H1 (cell line): ENCODE measurements at regions not wholly inside any gene's neighbourhood (a gene's known extent, or its start where the extent isn't known, plus 50 kb on each side); places are given as distances from the start of the nearest gene placed in this dataset.

Experiments
- CTCF ChIA-PET: fragments of 300-600 bp; sonication (Branson Sonifier 250); formaldehyde crosslinking; loops from one replicate; lab custom pipeline; 2021; ENCODE audit not compliant: partially characterized antibody; lab: Charles Lee
- POLR2A ChIA-PET: fragments of 300-600 bp; sonication (Branson Sonifier 250); formaldehyde crosslinking; loops from one replicate; lab custom pipeline; 2021; ENCODE audit warnings: inconsistent platforms; ENCODE audit not compliant: partially characterized antibody; lab: Charles Lee
- DNase-seq, 2 experiments: peaks; one replicate each; pipeline versions ENCODE4 v3.0.0 to v3.0.0-alpha.2; 2010 to 2022; ENCODE audit warnings: low spot score in 2 of 2, low read depth in 1 of 2, mixed read lengths in 1 of 2
- FAIRE-seq: peaks from 2 replicates; lab custom pipeline; 2011; peaks lifted over from hg19 to GRCh38; lab: Jason Lieb, UNC
- H2AFZ ChIP-seq: 2 replicates; pipeline ENCODE4 v1.8.1; 2012; ENCODE audit warnings: low read length, inconsistent platforms
- H2AK5ac ChIP-seq: 2 replicates; pipeline ENCODE4 v1.6.1; 2013; ENCODE audit warnings: low read depth, low read length
- H2BK120ac ChIP-seq: replicated peaks from 2 replicates; pipeline ENCODE3; 2013; ENCODE audit warnings: low read depth, low read length, inconsistent platforms
- H2BK12ac ChIP-seq: 2 replicates; pipeline ENCODE4 v1.6.1; 2013; ENCODE audit warnings: low read depth, low read length
- H2BK15ac ChIP-seq: 2 replicates; pipeline ENCODE4 v1.6.1; 2013; ENCODE audit warnings: low read length
- H2BK20ac ChIP-seq: 2 replicates; pipeline ENCODE4 v1.6.1; 2013; ENCODE audit warnings: low read length
- H2BK5ac ChIP-seq: 2 replicates; pipeline ENCODE4 v1.6.1; 2013; ENCODE audit warnings: low read depth, low read length
- H3K14ac ChIP-seq: 2 replicates; pipeline ENCODE4 v1.6.1; 2013; ENCODE audit warnings: inconsistent platforms; ENCODE audit not compliant: insufficient read length
- H3K18ac ChIP-seq: 2 replicates; pipeline ENCODE4 v1.6.1; 2013; ENCODE audit warnings: low read length; ENCODE audit errors: extremely low read depth
- H3K23ac ChIP-seq: 2 replicates; pipeline ENCODE4 v1.6.1; 2013; ENCODE audit warnings: inconsistent platforms; ENCODE audit not compliant: insufficient read length
- H3K23me2 ChIP-seq: 2 replicates; pipeline ENCODE4 v1.6.1; 2013; ENCODE audit warnings: low read depth, low read length
- H3K27ac ChIP-seq: 2 replicates; pipeline ENCODE4 v1.6.1; 2011; ENCODE audit warnings: low read depth, low read length, inconsistent platforms
- H3K27me3 ChIP-seq, 4 experiments: replicated peaks in 1 of 4; 1 replicate in 1 of 4; 2 replicates in 3 of 4; pipeline versions ENCODE4 v1.6.1 to v1.8.1; 2011 to 2013; ENCODE audit warnings: low read length in 3 of 4, mild to moderate bottlenecking in 3 of 4, inconsistent platforms in 2 of 4, mixed read lengths in 2 of 4, moderate library complexity in 1 of 4; ENCODE audit not compliant: control insufficient read depth in 3 of 4, insufficient read depth in 3 of 4; ENCODE audit errors: extremely low read depth in 1 of 4
- H3K36me3 ChIP-seq, 4 experiments: 2 replicates each; pipeline versions ENCODE4 v1.6.1 to v1.8.1; 2011 to 2013; ENCODE audit warnings: mild to moderate bottlenecking in 4 of 4, low read length in 3 of 4, moderate library complexity in 2 of 4, control low read depth in 1 of 4, inconsistent platforms in 1 of 4; ENCODE audit not compliant: insufficient read depth in 4 of 4, control insufficient read depth in 2 of 4
- H3K4ac ChIP-seq: replicated peaks from 2 replicates; pipeline ENCODE3; 2013; ENCODE audit warnings: low read length, low read depth, mixed read lengths, inconsistent platforms; ENCODE audit not compliant: insufficient read length
- H3K4me1 ChIP-seq, 4 experiments: replicated peaks in 1 of 4; 1 replicate in 1 of 4; 2 replicates in 3 of 4; pipeline versions ENCODE4 v1.6.1 to v1.8.1; 2011 to 2013; ENCODE audit warnings: low read length in 3 of 4, inconsistent platforms in 2 of 4, mixed read lengths in 1 of 4; ENCODE audit not compliant: insufficient read depth in 4 of 4, control insufficient read depth in 3 of 4
- H3K4me2 ChIP-seq, 2 experiments: 2 replicates each; pipeline versions ENCODE4 v1.6.1 to v1.8.1; 2011 to 2013; ENCODE audit warnings: low read depth in 2 of 2, low read length in 2 of 2, control low read depth in 1 of 2, inconsistent platforms in 1 of 2, mild to moderate bottlenecking in 1 of 2; ENCODE audit not compliant: insufficient read depth in 1 of 2
- H3K4me3 ChIP-seq, 4 experiments: fragments of 200-600, 300-600 bp in 1 of 4; sonication (generic), shearing (Covaris generic), sonication (Bioruptor Twin) in 1 of 4; 2 replicates each; pipeline versions ENCODE4 v1.5.1 to v1.8.1; 2011 to 2016; ENCODE audit warnings: low read length in 4 of 4, low read depth in 3 of 4, control low read depth in 2 of 4, inconsistent platforms in 2 of 4, mild to moderate bottlenecking in 2 of 4, mixed read lengths in 1 of 4, moderate library complexity in 1 of 4; ENCODE audit not compliant: insufficient read depth in 2 of 4; ENCODE audit errors: extremely low read depth in 1 of 4
- H3K56ac ChIP-seq: replicated peaks from 2 replicates; pipeline ENCODE3; 2013; ENCODE audit warnings: low read depth, mild to moderate bottlenecking, mixed read lengths, low read length, inconsistent platforms; ENCODE audit not compliant: insufficient read length
- H3K79me1 ChIP-seq: 2 replicates; pipeline ENCODE4 v1.6.1; 2013; ENCODE audit warnings: low read depth, low read length, control low read depth
- H3K79me2 ChIP-seq, 2 experiments: 2 replicates each; pipeline versions ENCODE4 v1.6.1 to v1.8.1; 2012 to 2013; ENCODE audit warnings: low read length in 2 of 2, mild to moderate bottlenecking in 2 of 2, inconsistent platforms in 1 of 2; ENCODE audit not compliant: insufficient read depth in 2 of 2, control insufficient read depth in 1 of 2
- H3K9ac ChIP-seq, 4 experiments: replicated peaks in 1 of 4; 1 replicate in 1 of 4; 2 replicates in 3 of 4; pipeline versions ENCODE4 v1.6.1 to v1.8.1; 2011 to 2013; ENCODE audit warnings: low read depth in 3 of 4, low read length in 3 of 4, control low read depth in 2 of 4, mild to moderate bottlenecking in 2 of 4, moderate library complexity in 2 of 4, inconsistent platforms in 1 of 4; ENCODE audit errors: extremely low read depth in 1 of 4
- H3K9me3 ChIP-seq, 2 experiments: 2 replicates each; pipeline versions ENCODE4 v1.6.1 to v1.8.1; 2012 to 2013; ENCODE audit warnings: mild to moderate bottlenecking in 2 of 2, moderate library complexity in 2 of 2, control low read depth in 1 of 2, inconsistent platforms in 1 of 2, low read depth in 1 of 2, low read length in 1 of 2, mixed read lengths in 1 of 2; ENCODE audit not compliant: insufficient read depth in 2 of 2
- H4K20me1 ChIP-seq, 2 experiments: replicated peaks in 1 of 2; 2 replicates each; pipeline versions ENCODE3 to v1.8.1; 2011 to 2013; ENCODE audit warnings: inconsistent platforms in 2 of 2, low read length in 2 of 2, mild to moderate bottlenecking in 1 of 2; ENCODE audit not compliant: insufficient read depth in 2 of 2, control insufficient read depth in 1 of 2
- H4K5ac ChIP-seq: 2 replicates; pipeline ENCODE4 v1.6.1; 2013; ENCODE audit warnings: low read length, low read depth, mixed read lengths, inconsistent platforms; ENCODE audit not compliant: insufficient read length
- H4K8ac ChIP-seq: 2 replicates; pipeline ENCODE4 v1.8.0; 2013; ENCODE audit warnings: mild to moderate bottlenecking, moderate library complexity, low read length, inconsistent platforms; ENCODE audit not compliant: insufficient read depth; ENCODE audit errors: extremely low read depth
- H4K91ac ChIP-seq: replicated peaks from 2 replicates; pipeline ENCODE3; 2013; ENCODE audit warnings: low read length, mixed read lengths, inconsistent platforms; ENCODE audit not compliant: insufficient read length
- CBX8 ChIP-seq: fragments of 300-800, 300-1000 bp; sonication (generic); IDR thresholded peaks from 2 replicates; pipeline ENCODE4 v1.7.1; 2016; ENCODE audit warnings: low read depth, low read length, borderline replicate concordance
- KDM1A ChIP-seq: fragments of 200-600, 300-600 bp; sonication (generic); IDR thresholded peaks from 2 replicates; pipeline ENCODE4 v1.7.1; 2016; ENCODE audit warnings: mild to moderate bottlenecking, low read length, borderline replicate concordance
- MAFK ChIP-seq: IDR thresholded peaks from 2 replicates; pipeline ENCODE4 v1.6.1; 2012; ENCODE audit warnings: low read depth, mild to moderate bottlenecking, improper control_type of control experiment, low read length
- NRF1 ChIP-seq: IDR thresholded peaks from 2 replicates; pipeline ENCODE4 v1.6.1; 2011; ENCODE audit warnings: mild to moderate bottlenecking, low read depth, low read length, improper control_type of control experiment
- PHF8 ChIP-seq: fragments of 200-600 bp; sonication (generic); conservative IDR thresholded peaks from 2 replicates; pipeline ENCODE4 v1.7.1; 2012; ENCODE audit warnings: low read depth, mild to moderate bottlenecking, inconsistent platforms, low read length, moderate library complexity
- WGBS, 2 experiments: shearing (Covaris generic) in 1 of 2; methylation state at CpG; one replicate each; pipeline versions ENCODE4 v1.1.6 to v1.1.7; 2013 to 2015; ENCODE audit warnings: low lambda C conversion rate in 2 of 2, mixed read lengths in 2 of 2, inconsistent platforms in 1 of 2, low coverage in 1 of 2, missing lambda C conversion rate in 1 of 2; ENCODE audit not compliant: insufficient replicate concordance in 2 of 2, insufficient coverage in 1 of 2, insufficient read length in 1 of 2; ENCODE audit errors: extremely low coverage in 1 of 2, missing lambda C conversion rate in 1 of 2; 5-methylcytosine and 5-hydroxymethylcytosine counted together

DNA sequence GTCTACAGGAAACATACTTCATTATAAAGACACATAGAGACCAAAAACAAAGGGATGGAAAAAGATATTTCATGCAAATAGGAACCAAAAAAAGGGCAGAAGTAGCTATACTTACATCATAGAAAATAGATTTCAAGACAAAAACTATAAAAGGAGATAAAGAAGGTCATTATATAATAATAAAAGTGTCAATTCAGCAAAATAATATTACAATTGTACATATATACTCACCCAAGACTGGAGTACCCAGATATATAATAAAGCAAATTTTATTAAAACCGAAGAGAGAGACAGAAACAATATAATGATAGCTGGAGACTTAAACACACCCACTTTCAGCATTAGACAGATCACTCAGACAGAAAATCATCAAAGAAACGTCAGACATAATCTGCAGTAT lies 546.3 kb downstream of the PRDM9 start:
- no peak overlapping the region for H3K4ac ChIP-seq
- no peak overlapping the region for H3K4me3 ChIP-seq
- no peak overlapping the region for H3K4me2 ChIP-seq
- DNase-seq (no peak), FAIRE-seq (no peak)
- H3K14ac ChIP-seq, result no peak overlapping the region
- no peak overlapping the region for H4K8ac ChIP-seq
- no peak overlapping the region for H2BK12ac ChIP-seq
- no peak overlapping the region for H2BK120ac ChIP-seq
- no peaks in the 10 kb centered on the region for H3K79me1 ChIP-seq
- WGBS, 2 experiments, result 94% methylated on average over 2 of the region's 2 CpGs; no CpG with 5 or more reads in 1 of the 2 experiments
- no peak overlapping the region for H3K18ac ChIP-seq
- H3K56ac ChIP-seq, result no peak overlapping the region
- H3K36me3 ChIP-seq, result no peaks in the 10 kb centered on the region
- CTCF ChIA-PET, result no interaction called here
- TF ChIP-seq KDM1A (no peak), MAFK (peak; percentile 40; the same call in 1 of the 2 replicates), NRF1 (no peak), CBX8 (no peak), PHF8 (no peak)
- no peak overlapping the region for H3K27ac ChIP-seq
- H3K79me2 ChIP-seq, result no peaks in the 10 kb centered on the region
- H3K4me1 ChIP-seq, result no peaks in the 10 kb centered on the region
- H3K23ac ChIP-seq, result no peak overlapping the region
- H4K20me1 ChIP-seq, result no peaks in the 10 kb centered on the region
- H2BK20ac ChIP-seq, result no peak overlapping the region
- H2AFZ ChIP-seq, result no peak overlapping the region
- H3K23me2 ChIP-seq, result no peaks in the 10 kb centered on the region
- no peak overlapping the region for H2BK15ac ChIP-seq
- no peak overlapping the region for H4K91ac ChIP-seq
- H3K9ac ChIP-seq, result no peak overlapping the region
- POLR2A ChIA-PET, result no interaction called here
- no peak overlapping the region for H4K5ac ChIP-seq
- no peak overlapping the region for H2BK5ac ChIP-seq
- H3K27me3 ChIP-seq, result no peaks in the 10 kb centered on the region
- H3K9me3 ChIP-seq, result no peaks in the 10 kb centered on the region
- H2AK5ac ChIP-seq, result no peak overlapping the region
